Vagina (tissue), 2 donors: ENCODE measurements at regions not wholly inside any gene's neighbourhood (a gene's known extent, or its start where the extent isn't known, plus 50 kb on each side); places are given as distances from the start of the nearest gene placed in this dataset.
A peak's percentile ranks its signal among the peaks of the same experiment; 100 is the strongest.

ENCODE experiments used
- DNase-seq, 2 donors: peaks; one replicate each; pipeline ENCODE4 v3.0.0-alpha.2; 2017; ENCODE audit errors: extremely low spot score in 2 of 2
- H3K27ac ChIP-seq: fragments of 200-600 bp; sonication (generic); one replicate; pipeline ENCODE4 v1.5.1; 2019
- H3K27me3 ChIP-seq: fragments of 200-600 bp; sonication (generic); one replicate; pipeline ENCODE4 v1.5.1; 2019
- H3K36me3 ChIP-seq, 2 donors: fragments of 200-600 bp; sonication (generic); one replicate each; pipeline ENCODE4 v1.5.1; 2017 to 2019
- H3K4me1 ChIP-seq: fragments of 200-600 bp; sonication (generic); one replicate; pipeline ENCODE4 v1.5.1; 2019
- H3K4me3 ChIP-seq, 2 donors: fragments of 200-600 bp; sonication (generic); 1 replicate in 1 of 2; 2 replicates in 1 of 2; pipeline ENCODE4 v1.5.1; 2016 to 2019
- H3K9me3 ChIP-seq: fragments of 200-600 bp; sonication (generic); one replicate; pipeline ENCODE4 v1.5.1; 2019
- POLR2A ChIP-seq, 2 donors: fragments of 450-650 bp; IDR thresholded peaks; one replicate each; pipeline ENCODE4 v1.6.1; 2017; ENCODE audit warnings: antibody characterized with exemption in 2 of 2, mild to moderate bottlenecking in 2 of 2, moderate library complexity in 2 of 2
- POLR2AphosphoS5 ChIP-seq, 2 donors: sonication (generic); formaldehyde crosslinking; IDR thresholded peaks; one replicate each; pipeline ENCODE4 v1.9.0; 2017; ENCODE audit warnings: antibody characterized with exemption in 2 of 2, mild to moderate bottlenecking in 2 of 2, low read depth in 1 of 2; ENCODE audit not compliant: insufficient read depth in 1 of 2
- intact Hi-C: fragments of 100-400 bp; cut with DNase I; formaldehyde crosslinking; loops from one replicate; pipeline ENCODE4 v1.15.1; 2023
- TF ChIP-seq, protein P1 (sequence below), 3 experiments: fragments of 450-650 bp in 2 of 3; fragments of 200-600 bp in 1 of 3; sonication (generic) in 1 of 3; IDR thresholded peaks; one replicate each; pipeline ENCODE4 v1.5.1; 2017 to 2019; ENCODE audit warnings: antibody characterized with exemption in 3 of 3, mild to moderate bottlenecking in 2 of 3, moderate library complexity in 2 of 3

DNA sequence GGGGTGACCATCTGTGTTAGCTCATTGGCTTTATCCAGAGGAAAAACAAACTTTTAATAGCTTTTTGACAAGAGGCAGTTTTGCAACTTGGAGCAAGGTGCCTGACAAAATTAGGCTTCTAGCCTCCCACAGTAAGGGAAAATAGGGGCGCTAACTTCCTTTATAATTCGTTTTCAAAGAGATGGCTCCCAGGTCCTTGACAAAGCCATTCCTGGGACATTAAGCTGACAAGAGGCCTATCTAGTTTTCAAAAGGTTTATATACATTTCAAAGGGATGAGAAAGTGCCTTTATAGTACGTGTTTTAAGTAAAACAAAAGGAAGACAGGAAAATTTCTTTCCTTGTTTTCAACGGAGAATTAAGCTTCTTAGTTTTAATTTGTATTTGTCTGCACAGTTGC lies 159.4 kb upstream of the GCFC2 start:
- intact Hi-C loops = no loop called here
- no peaks in the 10 kb centered on the region for H3K27me3 ChIP-seq
- TF ChIP-seq POLR2A (IDR thresholded peaks at IDR 0.05) = no peak

DNA sequence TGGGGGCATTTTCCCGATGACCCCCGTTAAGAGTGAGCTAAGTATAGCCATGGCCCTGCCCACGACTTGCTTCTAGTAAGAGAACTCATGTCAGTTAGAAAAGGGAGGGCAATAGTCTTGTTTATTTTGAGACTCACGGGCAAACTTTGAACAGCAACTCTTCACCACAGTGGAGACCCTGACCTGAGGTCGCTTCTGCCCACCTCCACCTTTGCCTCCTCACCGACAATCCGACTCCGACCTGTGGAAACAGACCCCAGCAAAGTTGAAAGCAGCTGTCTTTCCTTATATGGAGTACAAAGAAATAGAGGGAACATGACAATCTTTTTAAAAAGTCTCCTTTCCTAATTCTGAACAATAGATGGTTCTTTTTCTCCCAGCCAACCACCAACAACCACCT lies 155.0 kb upstream of the GCFC2 start:
- DNase-seq = no peak
- Histone ChIP-seq H3K9me3 (no peaks in the 10 kb centered on the region), H3K36me3 (no peaks in the 10 kb centered on the region), H3K27ac (no peak overlapping the region), H3K4me1 (peaks cover 1% of the 10 kb centered on the region), H3K4me3 (no peak overlapping the region), H3K27me3 (no peaks in the 10 kb centered on the region)
- intact Hi-C loops = no loop called here
- no peak for TF ChIP-seq POLR2AphosphoS5 (IDR thresholded peaks at IDR 0.05; ENCODE audit: insufficient read depth in 1 of 2, low read depth in 1 of 2)
- no peak for TF ChIP-seq POLR2A (IDR thresholded peaks at IDR 0.05)
- TF ChIP-seq, protein P1, sequence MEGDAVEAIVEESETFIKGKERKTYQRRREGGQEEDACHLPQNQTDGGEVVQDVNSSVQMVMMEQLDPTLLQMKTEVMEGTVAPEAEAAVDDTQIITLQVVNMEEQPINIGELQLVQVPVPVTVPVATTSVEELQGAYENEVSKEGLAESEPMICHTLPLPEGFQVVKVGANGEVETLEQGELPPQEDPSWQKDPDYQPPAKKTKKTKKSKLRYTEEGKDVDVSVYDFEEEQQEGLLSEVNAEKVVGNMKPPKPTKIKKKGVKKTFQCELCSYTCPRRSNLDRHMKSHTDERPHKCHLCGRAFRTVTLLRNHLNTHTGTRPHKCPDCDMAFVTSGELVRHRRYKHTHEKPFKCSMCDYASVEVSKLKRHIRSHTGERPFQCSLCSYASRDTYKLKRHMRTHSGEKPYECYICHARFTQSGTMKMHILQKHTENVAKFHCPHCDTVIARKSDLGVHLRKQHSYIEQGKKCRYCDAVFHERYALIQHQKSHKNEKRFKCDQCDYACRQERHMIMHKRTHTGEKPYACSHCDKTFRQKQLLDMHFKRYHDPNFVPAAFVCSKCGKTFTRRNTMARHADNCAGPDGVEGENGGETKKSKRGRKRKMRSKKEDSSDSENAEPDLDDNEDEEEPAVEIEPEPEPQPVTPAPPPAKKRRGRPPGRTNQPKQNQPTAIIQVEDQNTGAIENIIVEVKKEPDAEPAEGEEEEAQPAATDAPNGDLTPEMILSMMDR (IDR thresholded peaks at IDR 0.05) = no peak

More for the DNA sequence above, 159.4 kb upstream of the GCFC2 start:
- Histone ChIP-seq H3K4me1 (peaks cover 6% of the 10 kb centered on the region), H3K27ac (peak overlapping the region; percentile 36), H3K9me3 (no peaks in the 10 kb centered on the region), H3K4me3 (no peak overlapping the region), H3K36me3 (no peaks in the 10 kb centered on the region)
- DNase-seq = no peak

DNA sequence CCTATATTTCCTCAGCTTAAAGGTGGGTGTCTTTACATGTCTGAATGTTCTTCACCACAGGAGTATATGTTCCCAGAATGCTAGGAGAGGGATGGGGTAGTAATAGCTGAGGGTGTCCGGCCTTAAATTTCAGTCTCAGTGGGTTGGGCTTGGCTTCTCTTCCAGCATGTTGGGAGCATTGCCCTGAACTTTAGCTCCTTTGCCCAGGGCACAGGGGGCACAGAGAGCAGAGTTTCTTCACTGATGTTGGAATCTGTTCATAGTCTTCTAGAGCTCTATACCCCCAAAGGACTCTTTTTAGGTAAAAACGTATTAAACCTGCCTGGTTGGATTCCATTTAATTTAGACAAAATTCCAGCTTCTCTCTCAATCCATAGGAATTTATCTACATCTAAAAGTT lies 154.4 kb upstream of the GCFC2 start:
- intact Hi-C loops = no loop called here
- Histone ChIP-seq H3K27me3 (no peaks in the 10 kb centered on the region), H3K36me3 (no peaks in the 10 kb centered on the region), H3K4me1 (no peaks in the 10 kb centered on the region), H3K27ac (no peak overlapping the region), H3K4me3 (no peak overlapping the region), H3K9me3 (no peaks in the 10 kb centered on the region)
- TF ChIP-seq POLR2A (IDR thresholded peaks at IDR 0.05) (no peak), POLR2AphosphoS5 (IDR thresholded peaks at IDR 0.05; ENCODE audit: insufficient read depth in 1 of 2, low read depth in 1 of 2) (no peak)
- TF ChIP-seq, protein P1 (IDR thresholded peaks at IDR 0.05) = no peak
- no peak for DNase-seq

DNA sequence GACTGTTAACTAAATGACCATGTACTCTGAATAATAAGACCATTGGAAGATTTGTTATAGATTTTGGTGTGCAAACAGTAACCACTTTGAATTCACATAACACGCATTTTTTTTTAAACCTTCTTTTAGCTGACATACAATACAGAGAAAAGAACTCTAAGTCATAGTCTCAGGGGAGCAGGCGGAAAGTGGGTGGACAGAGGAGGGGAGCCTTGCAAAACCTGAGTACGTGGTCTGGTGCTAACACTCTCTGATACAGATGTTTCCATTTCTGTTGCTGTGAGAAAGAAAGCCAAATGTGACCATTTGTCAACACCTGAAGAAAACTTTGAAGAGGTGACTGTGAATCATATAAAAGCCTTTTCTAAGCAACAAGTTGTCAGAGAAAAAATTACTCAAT lies 151.8 kb upstream of the GCFC2 start:
- Histone ChIP-seq H3K27ac (no peak overlapping the region), H3K36me3 (no peaks in the 10 kb centered on the region)

DNA sequence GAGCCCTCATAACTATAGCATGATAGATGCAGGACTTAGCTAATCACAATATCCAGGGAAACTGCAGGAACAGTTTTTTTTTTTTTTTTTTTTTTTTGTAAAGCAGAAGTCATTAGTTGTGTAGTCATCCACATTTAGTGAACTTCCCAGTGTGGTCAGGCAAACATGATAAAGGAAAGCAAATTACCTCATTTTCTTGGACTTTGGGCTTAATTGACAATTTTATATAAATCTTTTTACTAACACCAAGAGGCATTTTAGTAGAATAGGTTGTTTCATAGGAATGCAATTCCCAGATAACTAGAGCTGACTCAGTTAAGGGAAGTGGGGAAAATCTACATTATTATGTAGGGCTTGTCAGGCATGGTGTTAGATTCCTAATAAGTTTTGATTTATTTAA lies 142.7 kb upstream of the GCFC2 start:
- Histone ChIP-seq H3K4me3 (no peak overlapping the region), H3K36me3 (no peaks in the 10 kb centered on the region), H3K27ac (no peak overlapping the region), H3K9me3 (no peaks in the 10 kb centered on the region), H3K4me1 (no peaks in the 10 kb centered on the region), H3K27me3 (no peaks in the 10 kb centered on the region)
- intact Hi-C loops = no loop called here
- DNase-seq = no peak
- TF ChIP-seq POLR2A (IDR thresholded peaks at IDR 0.05) (no peak), POLR2AphosphoS5 (IDR thresholded peaks at IDR 0.05; ENCODE audit: insufficient read depth in 1 of 2, low read depth in 1 of 2) (no peak)
- TF ChIP-seq, protein P1 (IDR thresholded peaks at IDR 0.05) = no peak

More for the DNA sequence above, 151.8 kb upstream of the GCFC2 start:
- no peaks in the 10 kb centered on the region for H3K9me3 ChIP-seq
- no peak overlapping the region for H3K4me3 ChIP-seq
- no peaks in the 10 kb centered on the region for H3K4me1 ChIP-seq
- DNase-seq = no peak
- intact Hi-C loops = no loop called here
- TF ChIP-seq POLR2A (IDR thresholded peaks at IDR 0.05) (no peak), POLR2AphosphoS5 (IDR thresholded peaks at IDR 0.05; ENCODE audit: insufficient read depth in 1 of 2, low read depth in 1 of 2) (no peak)
- TF ChIP-seq, protein P1 (IDR thresholded peaks at IDR 0.05) = no peak
- no peaks in the 10 kb centered on the region for H3K27me3 ChIP-seq

DNA sequence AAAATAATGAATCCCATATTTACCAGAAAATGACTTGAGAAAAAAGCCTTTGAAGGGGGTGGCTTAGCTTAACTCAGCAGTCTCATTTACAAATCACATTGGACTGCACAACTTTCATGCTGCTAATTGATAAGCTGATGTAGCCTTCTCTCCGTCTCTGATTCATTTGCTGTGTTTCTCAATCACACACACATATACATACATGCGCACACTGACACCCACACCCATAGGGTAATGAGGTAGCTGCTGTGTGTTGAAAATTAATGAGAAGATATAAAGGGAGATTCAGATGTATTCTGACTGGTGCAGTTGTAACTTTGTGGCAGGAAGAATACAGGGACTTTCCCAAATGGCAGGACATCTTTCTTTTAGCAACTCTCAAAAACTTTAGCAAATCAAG lies 141.9 kb upstream of the GCFC2 start:
- no peaks in the 10 kb centered on the region for H3K27me3 ChIP-seq
- no peak overlapping the region for H3K27ac ChIP-seq
- intact Hi-C loops = no loop called here
- no peak overlapping the region for H3K4me3 ChIP-seq
- no peaks in the 10 kb centered on the region for H3K4me1 ChIP-seq
- no peak for DNase-seq
- H3K9me3 ChIP-seq = no peaks in the 10 kb centered on the region
- no peaks in the 10 kb centered on the region for H3K36me3 ChIP-seq
- no peak for TF ChIP-seq POLR2AphosphoS5 (IDR thresholded peaks at IDR 0.05; ENCODE audit: insufficient read depth in 1 of 2, low read depth in 1 of 2)
- TF ChIP-seq POLR2A (IDR thresholded peaks at IDR 0.05) = no peak
- TF ChIP-seq, protein P1 (IDR thresholded peaks at IDR 0.05) = no peak
